ENCODE measurements at regions not wholly inside any gene's neighbourhood (a gene's known extent, or its start where the extent isn't known, plus 50 kb on each side); places are given as distances from the start of the nearest gene placed in this dataset.

DNA sequence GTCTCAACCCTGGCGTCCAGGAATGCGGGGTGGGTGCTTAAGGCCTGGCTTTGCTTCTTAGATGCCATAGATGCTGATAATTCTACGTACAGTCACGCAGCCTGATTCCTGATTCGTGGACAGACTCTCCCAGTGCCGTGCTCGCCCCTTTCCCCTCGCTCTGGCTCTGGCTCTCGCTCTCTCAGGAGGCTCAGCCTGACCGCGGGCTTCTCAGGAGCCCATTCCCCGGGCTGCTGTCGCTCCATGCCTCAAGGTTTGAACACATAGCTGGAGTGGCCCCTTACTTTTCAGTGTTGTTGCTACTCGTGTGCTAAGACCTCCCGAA is 59.2 kb upstream of the ZC4H2 start:
- peak overlapping the region; percentile 36 for H3K4me3 ChIP-seq (replicated peaks; ENCODE audit: low read depth, low read length)
- no peak for DNase-seq (ENCODE audit: extremely low read depth, low read depth)
- TF ChIP-seq, protein P1, sequence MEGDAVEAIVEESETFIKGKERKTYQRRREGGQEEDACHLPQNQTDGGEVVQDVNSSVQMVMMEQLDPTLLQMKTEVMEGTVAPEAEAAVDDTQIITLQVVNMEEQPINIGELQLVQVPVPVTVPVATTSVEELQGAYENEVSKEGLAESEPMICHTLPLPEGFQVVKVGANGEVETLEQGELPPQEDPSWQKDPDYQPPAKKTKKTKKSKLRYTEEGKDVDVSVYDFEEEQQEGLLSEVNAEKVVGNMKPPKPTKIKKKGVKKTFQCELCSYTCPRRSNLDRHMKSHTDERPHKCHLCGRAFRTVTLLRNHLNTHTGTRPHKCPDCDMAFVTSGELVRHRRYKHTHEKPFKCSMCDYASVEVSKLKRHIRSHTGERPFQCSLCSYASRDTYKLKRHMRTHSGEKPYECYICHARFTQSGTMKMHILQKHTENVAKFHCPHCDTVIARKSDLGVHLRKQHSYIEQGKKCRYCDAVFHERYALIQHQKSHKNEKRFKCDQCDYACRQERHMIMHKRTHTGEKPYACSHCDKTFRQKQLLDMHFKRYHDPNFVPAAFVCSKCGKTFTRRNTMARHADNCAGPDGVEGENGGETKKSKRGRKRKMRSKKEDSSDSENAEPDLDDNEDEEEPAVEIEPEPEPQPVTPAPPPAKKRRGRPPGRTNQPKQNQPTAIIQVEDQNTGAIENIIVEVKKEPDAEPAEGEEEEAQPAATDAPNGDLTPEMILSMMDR (IDR thresholded peaks at IDR 0.05; ENCODE audit: low read depth, low read length, missing control alignments): no peak

DNA sequence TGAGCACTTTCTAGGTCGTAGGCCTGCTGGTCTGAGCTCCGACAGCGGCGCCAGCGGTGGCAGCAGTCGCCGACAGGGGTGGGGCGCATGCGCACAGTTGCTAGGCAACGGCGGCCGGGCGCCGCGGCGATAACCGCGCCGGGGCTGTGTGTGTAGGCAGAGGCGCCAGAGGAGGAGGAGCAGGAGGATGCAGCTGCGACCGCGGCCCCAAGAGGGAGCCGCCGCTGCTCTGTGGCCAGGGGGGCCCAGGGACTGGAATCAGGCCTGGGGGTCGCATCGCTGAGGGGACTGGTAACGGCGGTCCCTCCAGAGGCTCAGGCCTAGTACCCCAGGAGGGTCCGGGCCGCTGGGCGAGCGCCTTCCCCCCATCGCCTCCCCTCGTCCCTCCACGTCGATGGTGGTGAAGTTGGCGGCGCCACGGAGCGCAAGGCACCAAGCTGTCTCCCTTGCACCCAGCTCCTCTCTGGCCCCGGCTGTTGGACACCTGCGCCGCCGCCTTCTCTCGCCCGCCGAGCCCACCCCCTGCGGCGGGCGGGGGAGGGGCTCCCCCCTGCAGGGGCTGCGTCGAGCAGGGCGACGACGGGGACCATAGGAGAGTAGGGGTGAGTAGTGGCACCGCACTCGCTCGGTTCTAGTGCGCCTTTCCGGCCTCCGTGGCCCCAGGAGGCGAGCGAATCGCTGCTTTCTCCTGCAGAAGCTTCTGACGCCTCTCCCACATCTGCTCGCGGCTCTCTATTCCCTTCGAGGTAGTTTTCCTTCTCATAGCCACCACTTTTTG is 58.6 kb upstream of the ZC4H2 start, which contains the start of gene ZC3H12B:
Gene ZC3H12B (plus strand): TSS at position 159 of the 778 bp plus-strand sequence.
- TF ChIP-seq, protein P1 (IDR thresholded peaks at IDR 0.05; ENCODE audit: low read depth, low read length, missing control alignments): peak; percentile 29
- peak within 1 kb of the TSS; percentile 36 for H3K4me3 ChIP-seq (replicated peaks; ENCODE audit: low read depth, low read length)
- no peak for DNase-seq (ENCODE audit: extremely low read depth, low read depth)

DNA sequence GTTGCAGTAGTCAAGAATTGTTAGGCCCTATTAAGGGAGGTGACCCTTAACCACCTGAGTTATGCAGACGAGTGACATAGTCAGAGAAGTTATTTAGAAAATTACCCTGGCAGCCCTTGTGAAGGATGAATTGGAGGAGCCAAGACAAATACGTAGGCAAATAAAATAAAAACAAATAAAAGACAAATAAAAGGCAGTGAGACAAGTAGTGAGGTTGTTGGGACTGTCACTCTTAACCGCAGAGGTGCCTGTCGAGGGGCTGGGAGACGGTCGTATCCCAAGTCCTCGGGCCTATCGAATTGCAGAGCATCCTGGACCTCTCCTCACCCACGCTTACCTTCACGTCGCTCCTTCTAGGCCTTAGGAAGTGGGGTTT is 58.0 kb upstream of the ZC4H2 start:
- H3K4me3 ChIP-seq (replicated peaks; ENCODE audit: low read depth, low read length): peak overlapping the region; percentile 36
- DNase-seq (ENCODE audit: extremely low read depth, low read depth): no peak
- TF ChIP-seq, protein P1 (IDR thresholded peaks at IDR 0.05; ENCODE audit: low read depth, low read length, missing control alignments): no peak

Measured in HFF-Myc (cell line).